GM12878 (cell line): ENCODE measurements at regions not wholly inside any gene's neighbourhood (a gene's known extent, or its start where the extent isn't known, plus 50 kb on each side); places are given as distances from the start of the nearest gene placed in this dataset.
"Not testable (repeated sequence)": the region's sequence is repeated elsewhere in the genome, so short reads cannot be mapped to it uniquely, and the experiment has no call there.

Experiments used
- CBX5 ChIP-seq: sonication (generic); IDR thresholded peaks from 2 replicates; pipeline ENCODE4 v1.6.1; 2016; ENCODE audit warnings: low read depth, moderate library complexity, mild to moderate bottlenecking, inconsistent platforms
- EP300 ChIP-seq, 2 experiments: fragments of 150-350 bp in 1 of 2; IDR thresholded peaks; 2 replicates each; pipeline ENCODE4 v1.6.1; 2011 to 2012; ENCODE audit warnings: low read depth in 2 of 2, low read length in 2 of 2, borderline replicate concordance in 1 of 2, improper control_type of control experiment in 1 of 2, inconsistent platforms in 1 of 2; ENCODE audit not compliant: control insufficient read depth in 1 of 2
- EZH2 ChIP-seq: IDR thresholded peaks from 2 replicates; pipeline ENCODE4 v1.6.1; 2012; ENCODE audit warnings: low read depth, mild to moderate bottlenecking, control low read depth, inconsistent platforms, low read length, borderline replicate concordance; ENCODE audit not compliant: control insufficient read depth
- MXI1 ChIP-seq: fragments of 150-350 bp; IDR thresholded peaks from 2 replicates; pipeline ENCODE4 v1.6.1; 2011; ENCODE audit warnings: low read depth, mild to moderate bottlenecking, inconsistent platforms, low read length, improper control_type of control experiment
- PAX8 ChIP-seq: fragments of 450-650 bp; IDR thresholded peaks from 2 replicates; pipeline ENCODE4 v1.6.1; 2017; ENCODE audit warnings: mild to moderate bottlenecking, moderate library complexity
- SMC3 ChIP-seq: IDR thresholded peaks from 2 replicates; pipeline ENCODE4 v1.6.1; 2011; ENCODE audit warnings: low read length, improper control_type of control experiment, borderline replicate concordance
- ZBTB33 ChIP-seq: fragments of 450-650 bp; IDR thresholded peaks from 2 replicates; pipeline ENCODE4 v1.6.1; 2017; ENCODE audit warnings: mild to moderate bottlenecking

GRCh38 chr16:16530744-16531143 is 151.8 kb downstream of the NPIPA7 start:
- not testable (repeated sequence) for TF ChIP-seq PAX8; ZBTB33; EP300 (IDR thresholded peaks at IDR 0.05; ENCODE audit: borderline replicate concordance in 1 of 2, control insufficient read depth in 1 of 2, low read depth in 2 of 2, low read length in 2 of 2); EZH2; SMC3; CBX5; MXI1
